NCI-H345 (cell line): ENCODE measurements at regions not wholly inside any gene's neighbourhood (a gene's known extent, or its start where the extent isn't known, plus 50 kb on each side); places are given as distances from the start of the nearest gene placed in this dataset.

ENCODE experiments used
- DNase-seq: peaks from one replicate; lab custom pipeline; 2025; lab: John Stamatoyannopoulos, UW

DNA sequence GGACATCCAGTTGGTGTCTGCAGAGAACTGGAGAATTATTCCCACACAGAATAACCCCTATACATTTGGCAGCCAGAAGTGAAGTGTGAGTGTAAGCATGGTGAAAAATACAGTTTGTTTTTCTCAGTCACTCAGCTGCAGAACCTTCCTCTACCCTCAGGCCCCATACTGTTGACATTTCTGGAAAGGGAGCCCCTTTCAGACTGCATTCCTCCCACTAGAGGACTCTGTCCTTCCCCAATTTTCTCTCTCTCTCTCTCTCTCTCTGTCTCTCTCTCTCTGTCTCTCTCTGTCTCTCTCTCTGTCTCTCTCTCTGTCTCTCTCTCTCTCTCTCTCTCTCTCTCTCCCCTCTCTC is 86.8 kb upstream of the STEAP1B start:
- peak; percentile 6 for DNase-seq

DNA sequence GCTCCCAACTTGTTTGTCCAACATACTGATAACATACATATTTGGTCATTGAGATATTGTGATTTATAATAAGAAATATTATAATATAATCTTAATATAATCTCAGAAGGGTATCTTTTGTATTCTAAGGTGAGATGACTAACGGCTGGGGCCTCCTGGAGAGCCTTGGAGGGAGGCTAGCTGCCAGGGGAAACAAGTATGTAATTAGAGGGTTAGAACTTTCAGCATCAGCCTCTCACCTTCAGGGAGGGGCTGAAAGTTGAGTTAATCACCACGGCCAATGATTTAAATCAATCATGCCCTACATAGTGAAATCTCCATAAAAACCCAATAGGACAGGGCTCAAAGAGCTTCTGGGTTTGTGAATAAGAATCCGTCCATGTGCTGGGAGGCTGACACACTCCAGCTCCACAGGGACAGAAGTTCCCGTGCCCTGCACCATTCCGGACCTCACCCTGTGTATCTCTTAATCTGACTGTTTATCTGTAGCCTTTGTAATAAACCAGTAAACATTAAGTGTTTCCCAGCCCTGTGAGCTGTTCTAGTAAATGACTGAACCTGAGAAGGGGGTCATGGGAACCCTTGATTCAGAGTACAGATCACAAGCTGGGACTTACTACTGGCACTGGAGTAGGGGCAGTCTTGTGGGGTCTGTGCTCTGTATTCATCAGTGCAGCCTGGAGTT is 86.3 kb upstream of the STEAP1B start:
- DNase-seq, result no peak

DNA sequence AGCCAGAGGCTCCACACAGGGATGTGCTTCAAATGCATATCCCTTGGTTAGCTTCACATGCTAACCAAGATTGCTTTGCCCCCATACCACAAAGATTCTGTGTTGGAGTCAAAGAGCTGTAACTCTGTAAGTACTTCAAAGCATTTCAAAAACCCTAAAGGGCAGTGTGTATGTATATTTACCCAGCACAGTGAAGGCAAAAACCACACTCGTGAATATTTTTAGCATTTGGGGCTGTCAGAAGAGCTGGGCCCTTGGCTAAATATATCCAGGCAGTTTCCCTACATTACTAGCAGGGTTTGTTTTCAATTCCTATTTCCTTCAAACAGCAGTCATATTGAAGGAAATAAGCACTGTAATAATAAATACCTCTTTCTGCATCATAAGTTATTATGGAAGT is 84.2 kb upstream of the STEAP1B start:
- DNase-seq, result no peak

DNA sequence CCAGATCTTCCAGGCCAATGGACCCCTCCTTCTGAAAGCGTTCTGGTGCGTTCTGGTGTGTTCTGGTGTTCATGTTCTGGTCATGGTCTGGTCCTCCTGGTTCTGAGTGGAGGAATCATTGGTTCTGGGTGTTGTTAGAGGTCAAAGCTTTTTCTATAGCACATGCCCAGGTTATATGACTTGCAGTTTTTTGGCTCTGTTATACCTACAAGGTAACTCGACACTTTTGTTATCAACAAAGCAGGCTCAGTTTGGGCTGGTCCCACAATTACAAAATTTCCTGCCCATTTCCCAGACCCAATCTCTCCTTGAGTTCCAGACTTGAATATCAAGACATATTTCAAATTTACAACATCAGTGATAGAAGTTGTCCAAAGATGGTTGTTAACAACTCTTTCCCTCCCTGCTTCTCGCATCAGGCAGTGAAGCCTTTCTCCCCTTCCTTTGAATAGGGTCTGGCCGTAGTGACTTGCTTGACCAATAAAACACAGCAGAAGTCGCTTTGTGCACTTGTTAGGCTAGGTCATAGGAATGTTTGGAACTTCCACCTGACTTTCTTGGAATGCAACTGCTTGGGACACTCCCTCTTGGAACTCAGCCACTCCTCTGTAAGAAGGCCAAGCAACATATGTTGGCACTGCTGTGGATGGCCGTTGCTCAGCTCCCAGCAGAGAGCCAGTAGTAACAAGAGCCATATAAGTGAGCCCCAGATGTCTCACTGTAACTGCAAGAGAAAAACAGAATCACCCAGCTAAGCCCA is 83.1 kb upstream of the STEAP1B start:
- no peak for DNase-seq

DNA sequence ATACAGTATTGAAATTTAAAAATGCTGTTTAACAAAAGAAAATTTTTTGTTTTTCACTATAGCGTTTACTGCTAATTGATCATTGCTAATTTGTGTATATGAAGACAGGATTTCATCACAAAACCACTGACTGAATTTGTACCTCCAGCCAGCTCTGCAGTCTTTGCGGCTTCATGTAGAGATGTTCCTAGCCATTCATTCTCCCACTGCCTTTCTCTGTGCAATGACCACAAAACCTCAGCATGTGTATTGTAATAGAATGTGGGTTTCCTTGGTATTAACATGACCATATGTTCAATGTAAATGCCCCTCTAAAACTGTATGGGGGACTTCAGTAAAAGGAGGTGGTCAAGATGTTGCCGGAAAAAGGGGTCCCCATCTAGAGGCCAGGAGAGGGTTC is 81.1 kb upstream of the STEAP1B start:
- DNase-seq, result no peak

DNA sequence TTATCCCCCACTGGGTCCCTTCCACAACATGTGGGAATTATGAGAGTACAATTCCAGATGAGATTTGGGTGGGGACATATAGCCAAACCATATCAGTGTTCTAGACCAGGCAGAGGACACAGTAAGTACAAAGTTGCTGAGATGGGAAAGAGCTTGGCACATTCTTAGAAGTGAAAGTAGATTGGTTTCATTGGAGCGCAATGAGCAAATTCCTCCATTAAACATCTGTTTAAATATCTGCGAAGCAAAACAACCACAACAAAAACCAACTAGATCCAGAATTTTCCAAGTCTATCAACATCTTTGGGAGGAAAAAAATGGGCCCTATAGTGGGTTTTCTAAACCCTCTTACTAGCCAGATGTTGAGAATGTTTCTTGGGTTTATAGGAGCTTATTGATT is 80.0 kb upstream of the STEAP1B start:
- DNase-seq, result no peak

DNA sequence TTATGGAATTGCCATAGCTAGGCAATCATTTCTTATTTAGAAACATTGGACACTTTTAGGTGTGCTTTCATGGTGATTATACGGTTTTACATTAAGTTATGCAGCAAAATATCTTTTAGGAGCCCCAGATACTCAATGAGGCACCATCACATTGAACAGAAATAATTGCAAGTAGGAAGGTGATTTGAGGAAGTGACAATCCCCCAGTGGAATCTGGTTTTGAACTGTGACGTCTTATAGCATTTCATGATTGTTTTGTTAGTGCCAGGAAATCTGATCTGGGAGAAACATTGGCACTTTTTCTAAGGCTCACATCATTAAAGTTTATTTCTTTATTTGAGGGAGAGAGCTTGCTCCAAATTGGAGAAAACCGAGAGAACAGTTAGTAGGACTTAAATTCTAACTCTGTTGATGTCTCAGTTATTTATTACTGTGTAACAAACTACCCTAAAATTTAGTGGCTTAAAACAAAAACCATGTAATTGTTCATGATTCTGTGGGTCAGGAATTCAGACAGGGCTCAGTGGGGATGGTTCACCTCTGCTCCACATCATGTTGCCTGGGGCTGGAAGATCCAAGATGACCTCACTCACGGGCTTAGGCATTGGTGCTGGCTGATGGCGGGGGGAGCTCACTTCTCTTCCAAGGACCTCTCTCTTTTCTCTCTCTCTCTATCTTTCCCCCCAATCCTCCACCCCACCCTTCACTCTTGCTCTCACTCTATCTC is 78.2 kb upstream of the STEAP1B start:
- no peak for DNase-seq

DNA sequence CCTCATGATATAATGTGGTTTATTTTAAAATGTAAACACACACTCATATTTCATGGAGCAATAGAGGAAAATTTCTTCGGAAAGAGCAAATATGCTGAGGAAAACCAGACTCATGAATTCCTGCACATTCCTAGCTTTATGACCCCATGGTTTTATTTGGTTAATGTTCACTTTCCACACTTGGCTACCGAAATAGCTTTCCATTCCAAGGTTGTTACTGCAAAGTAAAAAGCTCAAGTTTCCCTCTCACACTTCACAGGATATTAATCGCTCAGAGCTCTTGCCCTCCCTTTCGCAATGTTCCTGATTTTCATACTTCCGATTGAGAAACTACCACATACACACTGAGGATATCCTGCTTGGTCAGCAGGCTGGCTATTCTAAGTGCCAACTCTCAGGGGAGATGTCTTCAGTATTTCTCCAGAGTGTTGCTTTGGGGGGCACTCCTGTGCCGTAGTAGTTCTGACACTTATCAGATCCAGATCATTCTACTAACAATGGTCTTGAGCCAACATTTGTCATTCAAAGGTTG is 77.5 kb upstream of the STEAP1B start:
- DNase-seq, result no peak

DNA sequence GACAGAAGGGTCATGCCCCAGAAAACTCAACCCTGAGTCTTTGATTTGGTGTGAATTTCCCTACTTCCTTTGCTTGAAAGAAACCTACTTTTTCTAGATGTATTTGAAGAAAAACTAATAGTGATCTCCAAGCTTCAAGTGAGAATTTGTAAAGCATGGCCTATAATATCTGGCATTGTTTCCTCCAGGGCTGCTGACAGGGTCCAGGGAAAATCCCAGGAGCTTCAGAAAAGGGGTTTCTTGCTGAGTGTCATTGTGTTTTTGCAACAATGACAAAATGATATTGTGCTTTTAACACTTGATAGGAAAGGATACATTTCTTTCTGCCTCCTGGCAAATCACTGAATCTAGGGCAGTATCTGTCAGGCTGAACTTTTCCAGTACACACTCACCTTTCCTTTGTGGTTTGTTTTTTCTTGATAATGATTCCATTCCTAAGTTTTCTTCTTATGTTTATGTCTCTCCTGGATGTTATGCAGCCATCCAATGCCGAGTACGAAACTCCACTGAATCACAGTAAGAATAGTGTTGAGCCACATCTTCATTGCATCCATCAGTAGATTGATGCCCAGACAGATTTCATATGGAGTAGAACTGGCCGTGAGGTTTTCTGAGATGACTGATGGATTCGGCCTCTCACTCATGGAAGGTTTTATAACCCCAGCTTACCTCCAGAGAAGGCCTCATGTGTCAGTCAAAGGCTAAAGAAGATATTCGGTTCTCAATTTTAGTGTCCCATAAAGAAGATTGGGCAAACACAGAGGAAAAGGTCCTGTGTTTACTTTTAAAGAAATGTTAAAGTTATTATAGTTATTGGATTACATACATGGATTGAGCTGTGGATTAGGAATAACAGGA is 76.9 kb upstream of the STEAP1B start:
- DNase-seq, result no peak

DNA sequence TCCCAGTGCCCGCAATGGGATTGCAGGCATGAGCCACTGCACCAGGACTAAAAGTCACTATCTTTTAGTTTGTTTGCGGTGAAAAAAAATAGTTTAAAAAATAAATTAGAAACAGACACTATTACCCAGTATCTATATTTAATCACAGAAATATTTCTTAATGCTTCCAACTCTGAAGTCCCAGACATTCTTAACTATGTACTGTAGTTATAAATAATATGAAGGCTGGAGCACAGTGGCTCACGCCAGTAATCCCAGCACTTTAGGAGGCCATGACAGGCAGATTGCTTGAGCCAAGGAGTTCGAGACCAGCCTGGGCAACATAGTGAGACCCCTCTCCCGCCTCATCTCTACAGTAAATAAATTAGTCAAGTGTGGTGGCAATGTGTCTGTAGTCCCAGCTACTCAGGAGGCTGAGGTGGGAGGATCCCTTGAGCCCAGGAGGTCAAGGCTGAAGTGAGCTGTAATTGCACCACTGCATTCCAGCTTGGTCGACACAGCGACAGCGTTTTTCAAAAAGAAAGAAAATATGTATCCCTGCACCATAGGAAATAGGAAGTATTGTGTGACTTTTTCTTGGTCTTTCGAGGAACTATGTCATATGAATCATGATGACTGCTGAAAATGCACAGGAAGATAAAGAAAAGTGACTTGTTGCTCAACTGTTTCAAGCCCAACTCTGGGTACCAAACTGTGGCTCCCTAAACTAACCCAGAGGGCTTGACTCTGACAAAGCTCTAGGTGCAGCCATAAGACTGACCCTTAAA is 74.9 kb upstream of the STEAP1B start:
- DNase-seq, result no peak

DNA sequence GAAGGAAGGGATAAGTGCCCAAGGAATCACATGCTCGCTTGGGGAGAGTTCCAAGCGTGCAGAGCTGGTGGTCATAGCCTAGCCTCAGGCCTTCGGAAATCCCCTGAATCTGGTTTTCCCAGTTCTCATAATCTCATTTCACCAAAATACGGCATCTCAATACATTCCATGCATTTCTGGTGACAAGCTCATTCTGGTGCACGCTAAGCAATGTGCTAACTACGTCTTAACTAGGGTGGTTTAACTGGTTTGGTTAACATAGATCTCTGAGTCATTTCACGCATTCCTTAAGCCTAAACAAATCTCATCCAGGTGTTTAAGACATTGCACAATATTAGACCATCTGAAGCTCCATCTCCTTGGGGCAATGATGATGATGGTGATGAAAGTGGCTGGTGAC is 72.9 kb upstream of the STEAP1B start:
- no peak for DNase-seq

DNA sequence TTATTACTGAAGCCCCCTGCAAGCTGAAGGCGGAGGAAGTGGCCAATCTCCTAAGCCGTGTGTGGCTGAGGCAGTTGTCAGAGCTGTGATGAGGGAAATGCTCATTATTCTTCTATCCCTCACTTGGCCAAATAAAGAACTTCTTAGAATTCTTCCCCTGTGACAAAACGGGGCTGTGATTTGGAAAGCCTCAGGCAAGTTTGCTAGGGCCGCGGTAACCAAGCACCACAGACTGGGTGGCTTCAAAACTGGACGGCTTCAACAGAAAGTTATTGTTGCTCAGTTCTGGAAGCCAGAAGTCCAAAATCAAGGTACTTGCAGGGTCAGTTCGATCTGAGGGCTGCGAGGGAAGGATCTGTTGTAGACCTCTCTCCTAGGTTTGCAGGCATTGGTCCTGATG is 72.3 kb upstream of the STEAP1B start:
- no peak for DNase-seq

DNA sequence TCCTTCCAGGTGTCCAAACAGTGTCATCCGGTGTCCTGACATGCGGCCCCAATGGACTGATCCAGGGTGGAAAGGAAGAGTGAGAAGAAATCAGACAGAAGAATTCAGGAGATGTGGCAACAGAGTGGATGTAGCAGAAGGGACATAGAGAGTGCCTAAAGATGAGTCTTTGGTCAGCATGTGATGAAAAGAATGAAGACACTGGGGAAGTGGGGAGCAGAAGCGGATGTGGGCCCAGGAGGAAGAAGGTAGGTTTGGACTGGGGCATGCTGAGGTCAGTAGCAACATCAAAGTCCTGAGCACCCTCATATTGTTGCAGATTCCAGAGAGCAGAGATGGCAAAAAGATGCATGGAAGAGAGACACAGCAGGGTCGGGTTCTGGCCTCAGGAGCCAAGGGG is 71.8 kb upstream of the STEAP1B start:
- no peak for DNase-seq

DNA sequence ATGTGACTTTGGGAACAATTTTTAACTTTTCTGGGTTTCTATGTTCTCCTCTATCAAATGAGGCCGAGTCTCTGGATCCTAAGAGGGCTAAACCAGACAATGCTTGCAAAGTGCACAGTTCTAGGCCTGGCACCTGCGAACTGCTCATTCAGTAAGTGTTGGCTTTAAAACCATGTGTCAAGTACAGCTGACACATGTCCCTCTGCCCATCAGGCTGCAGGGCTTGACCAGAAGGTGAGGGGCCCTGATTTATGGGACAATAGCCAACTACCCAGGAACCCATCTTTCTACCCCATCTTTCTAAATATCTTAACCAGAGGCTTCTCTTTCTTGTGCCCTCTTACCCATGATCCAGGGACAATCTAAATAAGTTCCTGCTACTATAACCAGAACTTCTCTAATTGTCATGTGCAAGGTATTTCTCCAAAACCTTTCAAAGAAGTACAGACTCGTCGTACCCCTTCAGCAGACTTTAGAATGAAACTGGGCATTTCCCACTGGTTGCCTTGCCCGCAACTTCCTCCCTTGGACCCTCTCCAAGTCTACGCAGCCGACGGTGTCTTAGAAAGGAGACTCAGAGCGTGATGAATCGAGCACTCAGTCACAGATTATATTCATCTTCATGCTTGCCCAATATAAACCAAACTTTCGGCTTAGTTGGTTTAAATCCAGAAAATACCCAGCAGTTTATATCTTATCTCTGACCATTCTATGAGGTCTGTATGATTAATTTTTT is 69.8 kb upstream of the STEAP1B start:
- DNase-seq, result no peak

DNA sequence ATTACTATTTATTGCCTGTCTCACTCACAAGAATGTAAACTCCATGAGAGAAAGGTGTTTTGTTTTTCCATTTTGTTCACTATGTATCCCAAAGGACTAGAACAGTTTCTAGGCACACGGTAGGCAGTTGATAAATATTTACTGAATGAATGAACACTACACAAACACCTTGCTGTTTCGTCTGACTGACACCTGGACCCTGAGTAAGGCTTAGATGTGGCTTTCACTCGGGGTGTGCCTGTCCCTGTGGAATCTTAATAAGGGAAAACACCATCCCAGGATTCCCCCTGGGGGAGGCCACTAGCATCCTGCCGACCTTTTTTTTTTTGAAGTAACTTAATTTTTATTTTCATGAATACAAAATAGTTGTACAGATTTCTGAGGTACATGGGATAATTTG is 66.6 kb upstream of the STEAP1B start:
- DNase-seq, result no peak

DNA sequence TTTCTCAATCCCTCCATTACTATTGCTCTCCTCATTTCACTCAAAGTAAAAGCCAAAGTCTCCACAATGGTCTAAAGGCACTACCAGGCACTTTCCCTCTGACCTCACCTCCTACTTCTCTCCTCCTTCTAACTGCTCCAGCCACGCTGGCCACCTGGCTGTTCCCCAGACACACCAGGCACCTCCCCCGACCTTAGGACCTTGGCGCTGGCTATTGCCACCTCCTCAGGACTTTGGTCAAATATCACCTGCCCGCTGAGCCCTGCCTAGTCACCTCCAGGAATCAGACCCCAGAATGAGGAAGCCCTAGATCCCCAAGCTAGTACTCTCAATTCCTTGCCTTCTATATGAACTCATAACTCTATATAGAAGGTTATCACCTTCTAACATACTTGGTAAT is 66.2 kb upstream of the STEAP1B start:
- DNase-seq, result no peak

DNA sequence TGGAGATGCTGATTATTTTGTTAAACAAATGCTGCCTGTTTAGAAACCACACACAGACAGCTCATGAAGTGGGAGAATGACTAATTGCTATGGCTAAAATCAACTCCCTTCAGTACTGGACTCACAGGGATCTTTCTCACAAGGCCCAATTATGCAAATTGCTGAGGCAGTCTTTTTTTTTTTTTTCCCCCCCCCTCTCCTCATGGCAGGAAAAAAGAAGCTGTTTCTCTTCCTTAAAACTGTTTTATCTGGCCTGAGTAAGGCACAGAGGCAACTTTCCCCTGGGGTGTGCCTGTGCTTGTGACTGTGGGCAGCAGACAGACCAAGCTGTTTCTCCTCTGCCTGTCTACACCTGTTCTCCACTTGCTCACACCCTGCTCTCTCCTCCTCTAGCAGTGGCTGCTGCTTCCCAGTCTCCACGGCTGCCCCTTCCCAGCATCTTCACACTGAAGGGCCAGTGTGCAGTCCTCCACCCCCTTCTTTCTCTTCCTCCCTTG is 65.4 kb upstream of the STEAP1B start:
- DNase-seq, result no peak

DNA sequence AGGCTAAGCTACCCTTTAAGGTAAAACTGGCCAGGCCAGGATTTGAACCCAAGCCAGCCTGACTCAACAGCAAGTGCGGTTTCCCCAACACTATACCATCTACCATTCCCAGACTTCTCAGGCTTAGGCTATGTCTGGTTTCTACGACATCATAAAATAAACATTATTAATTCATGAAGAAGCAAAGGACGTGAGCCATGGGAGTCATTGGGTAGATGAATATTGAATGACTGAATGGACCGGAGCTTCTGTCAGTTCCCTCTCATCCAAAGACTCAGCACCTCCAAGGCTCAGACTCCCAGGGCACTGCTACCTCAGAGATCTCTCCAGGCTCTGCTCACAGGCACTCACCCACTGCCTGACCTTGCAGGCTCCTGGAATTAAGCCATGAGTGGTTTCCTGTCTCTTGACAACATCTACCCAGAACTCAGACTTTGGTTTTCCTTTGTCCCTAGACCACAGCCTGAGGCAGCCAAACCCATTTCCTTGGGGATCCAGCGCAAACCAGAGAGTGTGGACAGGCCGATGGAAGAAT is 64.6 kb upstream of the STEAP1B start:
- DNase-seq, result no peak

DNA sequence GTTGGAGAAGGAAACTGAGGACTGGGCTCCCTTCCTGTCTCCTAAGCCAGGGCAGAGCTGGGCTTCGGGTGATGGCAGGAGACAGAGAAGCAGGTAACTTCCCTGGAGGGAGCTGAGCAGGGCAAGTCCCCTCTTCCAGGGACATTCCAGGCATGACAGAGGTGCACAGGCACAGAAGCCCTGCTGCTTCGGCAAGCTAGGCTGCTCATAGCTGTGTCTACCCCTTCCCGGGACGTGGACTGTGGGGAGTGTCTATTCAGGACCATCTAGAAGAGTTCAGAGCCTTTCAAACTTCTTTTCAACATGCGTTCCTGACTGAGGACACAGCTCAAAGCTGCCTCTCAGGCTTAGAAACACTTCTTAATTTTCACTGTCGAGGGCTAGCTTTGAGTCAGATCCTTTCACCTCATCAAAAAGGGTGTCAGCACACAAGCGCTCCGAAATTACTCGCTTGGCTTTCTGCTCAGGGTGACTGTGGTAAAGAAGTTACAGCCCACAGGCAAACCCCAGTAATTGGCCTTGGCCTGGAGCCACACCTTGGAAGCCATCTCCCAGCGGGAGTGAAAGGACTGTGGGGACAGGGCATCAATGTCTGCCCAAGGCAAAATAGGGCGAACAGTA is 63.7 kb upstream of the STEAP1B start:
- no peak for DNase-seq

DNA sequence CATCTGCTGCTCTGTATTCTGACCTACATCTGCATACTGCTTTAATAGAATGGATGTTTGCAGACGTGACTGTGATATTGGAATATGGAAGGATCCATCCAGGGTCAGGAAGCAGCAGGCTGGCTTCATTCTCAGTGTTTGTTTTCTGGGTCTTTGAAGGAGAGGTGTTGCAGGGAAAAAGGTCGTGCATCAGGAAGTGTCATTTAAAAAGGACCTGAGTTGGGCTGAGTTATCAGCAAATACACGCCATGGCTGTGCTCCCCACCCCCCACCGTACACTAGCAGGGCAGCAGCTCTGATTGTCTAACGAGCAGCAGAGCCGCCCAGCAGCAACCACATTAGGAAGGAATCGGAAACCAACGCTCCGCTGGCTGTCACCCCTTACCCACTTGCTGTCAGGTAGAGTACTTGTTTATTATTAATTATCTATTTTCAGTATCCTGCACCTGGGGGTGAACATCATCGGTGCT is 63.1 kb upstream of the STEAP1B start:
- peak; percentile 25 for DNase-seq
